Osteocyte (in vitro differentiated cells): ENCODE measurements at regions not wholly inside any gene's neighbourhood (a gene's known extent, or its start where the extent isn't known, plus 50 kb on each side); places are given as distances from the start of the nearest gene placed in this dataset.

ENCODE experiments used
- DNase-seq: peaks from one replicate; pipeline ENCODE4 v3.0.0; 2021; ENCODE audit warnings: mixed read lengths; ENCODE audit not compliant: unreplicated experiment; ENCODE audit errors: extremely low spot score
- H3K27ac Mint-ChIP-seq: one replicate; pipeline ENCODE4 v1.8.0; 2021; ENCODE audit warnings: mild to moderate bottlenecking, mixed read lengths; ENCODE audit not compliant: unreplicated experiment
- H3K27me3 Mint-ChIP-seq: one replicate; pipeline ENCODE4 v1.8.0; 2021; ENCODE audit warnings: mixed read lengths; ENCODE audit not compliant: unreplicated experiment
- H3K36me3 Mint-ChIP-seq: one replicate; pipeline ENCODE4 v1.8.0; 2021; ENCODE audit warnings: mixed read lengths; ENCODE audit not compliant: unreplicated experiment
- H3K4me1 Mint-ChIP-seq: one replicate; pipeline ENCODE4 v1.8.0; 2021; ENCODE audit warnings: mixed read lengths; ENCODE audit not compliant: unreplicated experiment
- H3K4me3 Mint-ChIP-seq: one replicate; pipeline ENCODE4 v1.8.0; 2021; ENCODE audit warnings: mild to moderate bottlenecking, moderate library complexity, mixed read lengths; ENCODE audit not compliant: unreplicated experiment
- H3K9me3 Mint-ChIP-seq: one replicate; pipeline ENCODE4 v1.8.0; 2021; ENCODE audit warnings: mixed read lengths; ENCODE audit not compliant: unreplicated experiment
- TF ChIP-seq, protein P1 (sequence below): fragments of 200-600 bp; sonication (generic); IDR thresholded peaks from 2 replicates; pipeline ENCODE4 v1.5.0; 2021; ENCODE audit warnings: antibody characterized with exemption, mild to moderate bottlenecking, moderate library complexity

DNA sequence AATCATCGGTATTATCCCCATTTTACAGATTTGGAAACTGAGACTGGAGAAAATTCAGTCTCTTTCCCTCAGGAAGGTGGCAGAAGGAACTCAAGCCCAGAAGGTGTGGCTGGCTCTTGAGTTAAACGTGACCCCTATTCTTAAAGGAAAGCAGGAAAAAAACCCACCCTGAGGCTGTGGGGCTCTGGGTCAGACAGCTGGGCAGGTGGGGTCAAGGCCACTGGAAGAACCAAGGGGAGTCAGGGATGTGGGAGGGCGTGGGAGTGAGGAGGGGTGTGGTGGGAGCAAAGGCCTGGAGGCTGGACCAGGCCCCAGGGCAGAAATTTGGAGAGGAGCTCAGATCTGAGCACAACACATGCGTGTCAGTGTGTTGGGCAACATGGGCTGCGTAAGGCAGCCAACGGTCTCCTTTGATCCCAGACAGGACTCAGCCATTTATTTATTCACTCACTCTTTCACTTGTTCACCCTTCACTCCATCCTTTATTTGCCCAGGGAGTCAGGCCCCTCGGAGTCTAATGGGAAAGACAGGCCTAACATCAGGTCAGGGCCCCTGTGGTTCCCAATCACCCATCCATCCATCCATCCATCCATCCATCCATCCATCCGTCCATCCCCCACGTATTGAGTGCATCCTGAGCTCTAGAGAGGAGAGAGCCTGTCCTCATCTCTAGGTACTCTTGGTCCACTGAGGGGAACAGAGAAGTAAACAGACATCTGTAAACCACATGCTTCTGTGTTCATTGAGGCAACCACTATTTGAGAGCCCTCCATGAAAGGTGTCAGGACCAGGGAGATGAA lies 165.0 kb downstream of the VEGFA start:
- DNase-seq, result no peak
- H3K36me3 Mint-ChIP-seq, result no peaks in the 10 kb centered on the region
- TF ChIP-seq, protein P1, sequence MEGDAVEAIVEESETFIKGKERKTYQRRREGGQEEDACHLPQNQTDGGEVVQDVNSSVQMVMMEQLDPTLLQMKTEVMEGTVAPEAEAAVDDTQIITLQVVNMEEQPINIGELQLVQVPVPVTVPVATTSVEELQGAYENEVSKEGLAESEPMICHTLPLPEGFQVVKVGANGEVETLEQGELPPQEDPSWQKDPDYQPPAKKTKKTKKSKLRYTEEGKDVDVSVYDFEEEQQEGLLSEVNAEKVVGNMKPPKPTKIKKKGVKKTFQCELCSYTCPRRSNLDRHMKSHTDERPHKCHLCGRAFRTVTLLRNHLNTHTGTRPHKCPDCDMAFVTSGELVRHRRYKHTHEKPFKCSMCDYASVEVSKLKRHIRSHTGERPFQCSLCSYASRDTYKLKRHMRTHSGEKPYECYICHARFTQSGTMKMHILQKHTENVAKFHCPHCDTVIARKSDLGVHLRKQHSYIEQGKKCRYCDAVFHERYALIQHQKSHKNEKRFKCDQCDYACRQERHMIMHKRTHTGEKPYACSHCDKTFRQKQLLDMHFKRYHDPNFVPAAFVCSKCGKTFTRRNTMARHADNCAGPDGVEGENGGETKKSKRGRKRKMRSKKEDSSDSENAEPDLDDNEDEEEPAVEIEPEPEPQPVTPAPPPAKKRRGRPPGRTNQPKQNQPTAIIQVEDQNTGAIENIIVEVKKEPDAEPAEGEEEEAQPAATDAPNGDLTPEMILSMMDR, result no peak
- peaks cover 19% of the 10 kb centered on the region for H3K27me3 Mint-ChIP-seq
- H3K4me1 Mint-ChIP-seq, result peaks cover 8% of the 10 kb centered on the region
- H3K27ac Mint-ChIP-seq, result no peak overlapping the region
- H3K4me3 Mint-ChIP-seq, result no peak overlapping the region
- H3K9me3 Mint-ChIP-seq, result no peaks in the 10 kb centered on the region

- Mint-ChIP-seq H3K4me3 (no peak overlapping the region), H3K9me3 (no peaks in the 10 kb centered on the region), H3K27ac (no peak overlapping the region), H3K4me1 (peaks cover 8% of the 10 kb centered on the region), H3K27me3 (peaks cover 19% of the 10 kb centered on the region), H3K36me3 (no peaks in the 10 kb centered on the region)
- DNase-seq, result no peak
- TF ChIP-seq, protein P1, result no peak
Measured at GRCh38 chr6:43934183-43934802, 164.3 kb downstream of the VEGFA start.

- H3K36me3 Mint-ChIP-seq, result no peaks in the 10 kb centered on the region
- no peak for DNase-seq
- H3K27me3 Mint-ChIP-seq, result peaks cover 14% of the 10 kb centered on the region
- H3K4me1 Mint-ChIP-seq, result peaks cover 8% of the 10 kb centered on the region
- H3K9me3 Mint-ChIP-seq, result no peaks in the 10 kb centered on the region
- TF ChIP-seq, protein P1, result no peak
- H3K4me3 Mint-ChIP-seq, result no peak overlapping the region
- H3K27ac Mint-ChIP-seq, result no peak overlapping the region
Measured at GRCh38 chr6:43933148-43933885, 163.3 kb downstream of the VEGFA start.

DNA sequence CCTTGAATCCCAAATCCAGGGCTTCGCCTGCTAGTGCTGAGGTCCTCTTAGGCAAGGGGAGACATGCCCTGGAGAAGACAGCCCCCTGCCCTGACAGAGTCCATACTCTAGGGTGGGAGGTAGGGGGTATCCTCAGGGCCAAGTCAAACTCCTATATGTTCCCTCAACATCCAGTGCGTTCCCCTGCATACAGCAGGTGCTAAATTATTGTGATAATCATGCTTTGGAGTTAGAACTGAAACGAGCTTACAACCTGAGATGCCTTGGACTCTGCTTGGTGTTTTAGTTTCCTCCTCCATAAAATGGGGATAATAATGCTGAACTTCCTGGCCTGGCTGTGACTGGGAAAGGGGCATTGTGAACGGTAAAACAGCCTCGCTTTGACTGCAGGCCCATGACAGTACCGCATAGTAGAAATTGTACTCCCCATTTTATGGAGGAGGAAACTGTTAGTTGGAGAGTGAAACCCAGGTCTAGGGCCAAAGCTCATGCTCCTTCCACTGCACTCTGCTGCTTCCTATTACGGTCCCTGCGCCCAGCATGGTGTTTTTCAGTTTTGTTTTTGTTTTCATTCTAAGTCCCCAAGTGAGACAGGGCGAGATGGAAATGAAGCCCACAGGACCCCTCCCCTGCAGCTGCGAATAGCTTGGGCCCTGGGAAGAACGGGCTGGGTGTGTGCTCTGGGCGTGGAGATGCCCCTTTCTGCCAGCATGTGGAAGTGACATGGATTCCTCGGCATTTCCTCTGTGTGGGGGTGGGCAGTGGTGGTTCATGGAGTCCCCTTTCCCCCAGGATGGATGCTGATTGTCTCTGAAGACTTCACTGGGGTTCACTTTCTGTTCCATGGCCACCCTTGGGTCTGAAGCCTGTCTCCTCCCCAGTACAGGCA lies 162.5 kb downstream of the VEGFA start:
- Mint-ChIP-seq H3K27ac (no peak overlapping the region), H3K4me3 (no peak overlapping the region), H3K4me1 (peaks cover 10% of the 10 kb centered on the region), H3K27me3 (peaks cover 10% of the 10 kb centered on the region), H3K36me3 (no peaks in the 10 kb centered on the region), H3K9me3 (no peaks in the 10 kb centered on the region)
- TF ChIP-seq, protein P1, result no peak
- no peak for DNase-seq
